ENCODE measurements at regions not wholly inside any gene's neighbourhood (a gene's known extent, or its start where the extent isn't known, plus 50 kb on each side); places are given as distances from the start of the nearest gene placed in this dataset.
A peak's percentile ranks its signal among the peaks of the same experiment; 100 is the strongest.

DNA sequence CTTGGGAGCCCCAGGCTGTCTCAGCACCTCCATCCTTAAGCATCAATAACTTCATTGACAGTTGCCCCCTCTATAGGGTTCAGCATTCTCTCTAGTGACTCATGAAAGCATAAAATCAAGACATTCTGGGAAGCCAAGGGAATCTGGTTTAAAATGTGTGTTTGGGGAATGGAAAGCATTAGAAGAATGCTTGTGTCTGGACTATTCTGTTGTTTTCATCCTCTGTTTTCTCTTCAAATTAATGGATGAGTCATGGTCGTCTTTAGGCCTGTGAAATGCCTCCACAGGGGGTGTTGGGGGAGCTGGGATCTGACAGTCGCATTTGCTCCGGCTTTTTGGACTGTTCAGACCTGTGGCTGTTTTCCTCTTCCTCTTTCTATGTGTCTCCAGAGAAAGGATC is 279.7 kb downstream of the CDC5L start:
- H3K27ac ChIP-seq (ENCODE audit: extremely low read depth, low read depth, low read length) = no peak overlapping the region
- CTCF ChIA-PET = interaction anchor here (0.6 to 1.9 kb wide), 5 partner anchors 8 to 1069 kb away, joined by 3 to 4 read pairs (median 3); no protein-coding TSS in a partner anchor

DNA sequence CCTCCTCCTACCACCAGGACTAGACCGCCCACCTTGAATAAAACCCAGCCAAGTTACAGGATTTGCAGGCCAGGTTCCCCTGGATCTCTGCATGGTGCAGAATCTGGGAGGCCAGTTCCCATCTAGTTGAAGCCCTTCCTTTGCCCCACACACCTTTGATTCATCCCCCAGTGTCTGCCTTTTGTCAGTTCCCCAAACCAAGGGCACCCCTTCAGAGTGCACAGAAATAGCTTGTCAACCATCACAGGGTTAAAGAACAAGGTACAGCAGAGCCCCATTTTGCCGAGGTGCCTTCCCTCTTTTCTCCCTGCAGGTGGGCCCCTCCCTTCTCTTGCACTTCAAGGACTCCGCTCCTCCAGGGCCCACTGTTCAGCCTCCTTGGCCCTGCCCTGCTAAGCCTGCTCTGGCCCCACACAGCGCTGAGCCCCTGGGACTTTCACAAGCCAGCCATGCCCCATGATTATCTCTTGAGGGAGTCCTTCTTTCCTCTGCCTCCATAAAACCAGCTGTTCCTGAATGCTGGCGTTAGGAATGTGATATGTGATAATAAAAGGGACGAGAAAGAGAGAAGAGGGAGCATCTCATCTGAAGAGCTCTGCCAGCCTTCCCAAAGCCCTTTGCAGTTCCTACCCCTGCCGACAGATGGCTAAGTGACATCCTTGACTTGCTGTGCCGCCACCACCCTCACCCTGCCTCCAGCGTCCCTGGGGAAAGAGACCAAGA is 280.3 kb downstream of the CDC5L start:
- Histone ChIP-seq H3K4me1 (ENCODE audit: control insufficient read depth, insufficient read depth, low read length) (peaks cover 9% of the 10 kb centered on the region; the same call in 1 of the 2 replicates), H3K27ac (ENCODE audit: extremely low read depth, low read depth, low read length) (no peak overlapping the region)

More for the DNA sequence above, 279.7 kb downstream of the CDC5L start:
- TF ChIP-seq PBX3 (CRISPR knock-in tag; IDR thresholded peaks at IDR 0.05) (no peak), MEIS1 (CRISPR knock-in tag; IDR thresholded peaks at IDR 0.05; ENCODE audit: borderline replicate concordance) (no peak), ZNF660 (tag by site-specific recombination; IDR thresholded peaks at IDR 0.05) (0 out of 2 replicates have a peak, but pooled peaks have one; percentile 26), GLIS1 (tag by site-specific recombination; IDR thresholded peaks at IDR 0.05) (peak; percentile 65), ZFP41 (tag by site-specific recombination; IDR thresholded peaks at IDR 0.05; ENCODE audit: borderline replicate concordance) (no peak), ZEB2 (tag by site-specific recombination; IDR thresholded peaks at IDR 0.05) (0 out of 2 replicates have a peak, but pooled peaks have one; percentile 36), MYNN (tag by site-specific recombination; IDR thresholded peaks at IDR 0.05; ENCODE audit: borderline replicate concordance) (no peak), ZNF280C (tag by site-specific recombination; IDR thresholded peaks at IDR 0.05) (no peak), ZIC2 (tag by site-specific recombination; IDR thresholded peaks at IDR 0.05) (peak; percentile 27; the same call in 1 of the 2 replicates), HOXD13 (CRISPR knock-in tag; IDR thresholded peaks at IDR 0.05; ENCODE audit: borderline replicate concordance) (peak; percentile 76; the same call in 1 of the 2 replicates), ZNF2 (tag by site-specific recombination; IDR thresholded peaks at IDR 0.05) (no peak)
- TF ChIP-seq, protein P1, sequence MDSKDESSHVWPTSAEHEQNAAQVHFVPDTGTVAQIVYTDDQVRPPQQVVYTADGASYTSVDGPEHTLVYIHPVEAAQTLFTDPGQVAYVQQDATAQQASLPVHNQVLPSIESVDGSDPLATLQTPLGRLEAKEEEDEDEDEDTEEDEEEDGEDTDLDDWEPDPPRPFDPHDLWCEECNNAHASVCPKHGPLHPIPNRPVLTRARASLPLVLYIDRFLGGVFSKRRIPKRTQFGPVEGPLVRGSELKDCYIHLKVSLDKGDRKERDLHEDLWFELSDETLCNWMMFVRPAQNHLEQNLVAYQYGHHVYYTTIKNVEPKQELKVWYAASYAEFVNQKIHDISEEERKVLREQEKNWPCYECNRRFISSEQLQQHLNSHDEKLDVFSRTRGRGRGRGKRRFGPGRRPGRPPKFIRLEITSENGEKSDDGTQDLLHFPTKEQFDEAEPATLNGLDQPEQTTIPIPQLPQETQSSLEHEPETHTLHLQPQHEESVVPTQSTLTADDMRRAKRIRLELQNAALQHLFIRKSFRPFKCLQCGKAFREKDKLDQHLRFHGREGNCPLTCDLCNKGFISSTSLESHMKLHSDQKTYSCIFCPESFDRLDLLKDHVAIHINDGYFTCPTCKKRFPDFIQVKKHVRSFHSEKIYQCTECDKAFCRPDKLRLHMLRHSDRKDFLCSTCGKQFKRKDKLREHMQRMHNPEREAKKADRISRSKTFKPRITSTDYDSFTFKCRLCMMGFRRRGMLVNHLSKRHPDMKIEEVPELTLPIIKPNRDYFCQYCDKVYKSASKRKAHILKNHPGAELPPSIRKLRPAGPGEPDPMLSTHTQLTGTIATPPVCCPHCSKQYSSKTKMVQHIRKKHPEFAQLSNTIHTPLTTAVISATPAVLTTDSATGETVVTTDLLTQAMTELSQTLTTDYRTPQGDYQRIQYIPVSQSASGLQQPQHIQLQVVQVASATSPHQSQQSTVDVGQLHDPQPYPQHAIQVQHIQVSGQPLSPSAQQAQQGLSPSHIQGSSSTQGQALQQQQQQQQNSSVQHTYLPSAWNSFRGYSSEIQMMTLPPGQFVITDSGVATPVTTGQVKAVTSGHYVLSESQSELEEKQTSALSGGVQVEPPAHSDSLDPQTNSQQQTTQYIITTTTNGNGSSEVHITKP (tag by site-specific recombination; IDR thresholded peaks at IDR 0.05) = 0 out of 2 replicates have a peak, but pooled peaks have one; percentile 20
- Histone ChIP-seq H3K36me3 (ENCODE audit: control insufficient read depth in 2 of 2, insufficient read depth in 1 of 2, low read length in 2 of 2) (no peaks in the 10 kb centered on the region), H3K4me1 (ENCODE audit: control insufficient read depth, insufficient read depth, low read length) (peaks cover 9% of the 10 kb centered on the region; the same call in 1 of the 2 replicates), H3K4me3 (ENCODE audit: low read depth, low read length) (no peak overlapping the region), H3K9me3 (ENCODE audit: control insufficient read depth, insufficient read depth, low read depth, low read length) (no peaks in the 10 kb centered on the region)
- POLR2A ChIA-PET = no interaction called here

More for the DNA sequence above, 280.3 kb downstream of the CDC5L start:
- Histone ChIP-seq H3K9me3 (ENCODE audit: control insufficient read depth, insufficient read depth, low read depth, low read length) (no peaks in the 10 kb centered on the region), H3K4me3 (ENCODE audit: low read depth, low read length) (no peak overlapping the region), H3K36me3 (ENCODE audit: control insufficient read depth in 2 of 2, insufficient read depth in 1 of 2, low read length in 2 of 2) (no peaks in the 10 kb centered on the region)
- TF ChIP-seq ZNF221 (tag by site-specific recombination; IDR thresholded peaks at IDR 0.05; ENCODE audit: borderline replicate concordance) = no peak
- TF ChIP-seq ZFHX2 (tag by site-specific recombination; conservative IDR thresholded peaks at IDR 0.05) = 0 out of 2 replicates have a peak, but pooled peaks have one; percentile 3
- TF ChIP-seq ZNF341 (tag by site-specific recombination; IDR thresholded peaks at IDR 0.05; ENCODE audit: low read depth) = peak; percentile 31; the same call in 1 of the 2 replicates
- POLR2A ChIA-PET = interaction anchor here (0.5 kb wide), 1 partner anchor 251 kb away, joined by 3 read pairs; no protein-coding TSS in a partner anchor
- CTCF ChIA-PET = interaction anchor here (0.5 to 5.6 kb wide), 12 partner anchors 7 to 1068 kb away, joined by 3 to 41 read pairs (median 4); no protein-coding TSS in a partner anchor
